ENCODE measurements at regions not wholly inside any gene's neighbourhood (a gene's known extent, or its start where the extent isn't known, plus 50 kb on each side); places are given as distances from the start of the nearest gene placed in this dataset.

GRCh38 chr1:227378871-227379554 is 60.7 kb upstream of the CDC42BPA start:
- no peak for DNase-seq (ENCODE audit: low read depth in 4 of 4, low spot score in 3 of 4)

GRCh38 chr1:227378181-227378580 is 59.9 kb upstream of the CDC42BPA start:
- no peak for DNase-seq (ENCODE audit: low read depth in 4 of 4, low spot score in 3 of 4)

DNA sequence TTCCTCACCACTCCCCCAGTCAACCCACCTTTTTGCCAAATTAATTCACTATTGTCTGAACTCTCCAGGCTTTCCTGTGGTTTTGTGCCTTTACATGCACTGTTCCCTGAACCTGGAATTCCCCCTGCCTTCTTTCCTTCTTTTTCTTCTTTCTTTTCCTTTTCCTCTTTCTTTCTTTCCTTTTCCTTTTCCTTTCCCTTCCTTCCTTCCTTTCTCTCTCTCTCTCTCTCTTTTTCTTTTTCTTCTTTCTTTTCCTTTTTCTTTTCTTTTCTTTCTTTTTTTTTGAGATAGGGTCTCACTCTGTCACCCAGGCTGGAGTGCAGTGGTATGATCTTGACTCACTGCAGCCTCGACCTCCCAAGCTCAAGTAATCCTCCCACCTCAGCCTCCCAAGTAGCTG is 56.6 kb upstream of the CDC42BPA start:
- no peak for DNase-seq (ENCODE audit: low read depth in 4 of 4, low spot score in 3 of 4)

DNA sequence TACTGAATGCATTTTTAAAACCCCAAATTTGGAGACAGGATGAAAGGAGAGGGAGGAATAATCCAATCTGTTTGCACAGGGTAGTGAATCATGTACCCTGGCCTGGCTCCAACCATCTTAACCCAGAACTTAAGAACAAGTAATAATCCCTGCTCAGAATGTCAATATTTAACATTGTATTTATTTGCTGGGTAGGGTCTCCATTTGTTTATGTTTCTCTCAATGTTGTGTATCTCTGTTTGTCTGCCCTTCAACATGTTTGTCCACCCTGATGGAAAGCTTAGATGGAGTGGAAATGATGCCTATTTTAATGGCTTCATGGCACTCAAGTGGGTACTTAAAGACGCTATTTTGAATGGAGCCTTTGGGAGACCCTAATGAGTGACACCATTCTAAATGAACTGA is 54.4 kb upstream of the CDC42BPA start:
- DNase-seq (ENCODE audit: low read depth in 4 of 4, low spot score in 3 of 4), result no peak

- DNase-seq (ENCODE audit: low read depth in 4 of 4, low spot score in 3 of 4), result no peak
Measured at GRCh38 chr1:227370533-227371254, 52.4 kb upstream of the CDC42BPA start.

GRCh38 chr1:227369102-227369760 is 50.9 kb upstream of the CDC42BPA start:
- no peak for DNase-seq (ENCODE audit: low read depth in 4 of 4, low spot score in 3 of 4)
